HG02981 (cell line): ENCODE measurements at regions not wholly inside any gene's neighbourhood (a gene's known extent, or its start where the extent isn't known, plus 50 kb on each side); places are given as distances from the start of the nearest gene placed in this dataset.
"Not testable (repeated sequence)": the region's sequence is repeated elsewhere in the genome, so short reads cannot be mapped to it uniquely, and the experiment has no call there.

Experiments used
- ATAC-seq: cut with Tn5 transposase; IDR thresholded peaks from one replicate; pipeline ENCODE4 v1.9.1; 2021; ENCODE audit warnings: mild to moderate bottlenecking, moderate library complexity; ENCODE audit not compliant: unreplicated experiment

- ATAC-seq: no peak
These were observed 391.6 kb upstream of the FKBP1C start for GRCh38 chr6:62819640-62820039.

GRCh38 chr6:62808565-62809293 is 402.5 kb upstream of the FKBP1C start:
- no peak for ATAC-seq

GRCh38 chr6:62805431-62805830 is 405.8 kb upstream of the FKBP1C start:
- no peak for ATAC-seq

GRCh38 chr6:62803094-62803493 is 408.2 kb upstream of the FKBP1C start:
- no peak for ATAC-seq

DNA sequence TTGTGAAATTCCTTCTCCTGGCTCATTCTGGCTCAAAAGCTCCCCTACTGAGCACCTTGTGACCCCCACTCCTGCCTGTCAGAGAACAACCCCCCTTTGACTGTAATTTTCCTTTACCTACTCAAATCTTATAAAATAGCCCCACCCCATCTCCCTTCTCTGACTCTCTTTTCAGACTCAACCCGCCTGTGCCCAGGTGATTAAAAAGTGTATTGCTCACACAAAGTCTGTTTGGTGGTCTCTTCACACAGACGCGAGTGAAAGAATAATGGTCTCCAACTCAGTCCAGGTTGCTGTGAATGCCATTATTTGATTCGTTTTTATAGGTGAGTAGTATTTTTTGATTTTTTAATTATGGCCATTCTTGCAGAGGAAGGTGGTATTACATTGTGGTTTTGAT is 414.1 kb upstream of the FKBP1C start:
- no peak for ATAC-seq

- ATAC-seq: no peak
These were observed 435.7 kb upstream of the FKBP1C start for GRCh38 chr6:62775427-62776022.

DNA sequence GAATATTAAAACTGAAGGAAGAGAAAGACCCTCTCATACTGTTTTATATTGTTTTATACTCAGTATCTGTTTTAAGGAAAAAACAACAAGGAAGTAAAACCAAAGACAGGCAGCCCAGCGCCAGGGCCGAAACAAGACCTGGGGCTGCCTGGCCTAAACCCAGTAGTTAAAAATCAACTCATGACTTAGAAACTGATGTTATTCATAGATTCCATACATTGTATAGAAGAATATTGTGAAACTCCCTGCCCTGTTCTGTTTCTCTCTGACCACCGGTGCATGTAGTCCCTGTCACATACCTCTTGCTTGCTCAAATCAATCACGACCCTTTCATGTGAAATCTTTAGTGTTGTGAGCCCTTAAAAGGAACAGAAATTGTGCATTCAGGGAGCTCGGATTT is 445.1 kb upstream of the FKBP1C start:
- ATAC-seq: not testable (repeated sequence)

DNA sequence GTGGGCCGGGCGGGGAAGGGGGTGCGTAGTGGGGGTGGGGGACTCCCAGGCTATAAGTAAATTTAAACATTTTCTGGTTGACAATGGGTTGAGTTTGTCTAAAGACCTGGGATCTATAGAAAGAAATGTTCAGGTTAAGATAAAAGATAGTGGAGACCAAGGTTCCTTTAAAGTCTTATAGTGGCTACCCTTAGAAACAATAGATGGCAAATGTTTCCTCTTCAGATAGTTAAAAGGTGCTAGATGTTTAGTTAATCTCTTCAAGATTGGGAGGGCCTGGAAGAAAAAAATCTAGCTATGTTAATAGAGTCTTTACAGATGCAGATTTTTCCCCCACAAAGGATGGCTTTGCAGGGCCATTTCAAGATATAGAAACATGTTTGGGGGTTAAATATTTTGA is 446.4 kb upstream of the FKBP1C start:
- no peak for ATAC-seq

GRCh38 chr6:62763125-62763912 is 447.9 kb upstream of the FKBP1C start:
- no peak for ATAC-seq

- ATAC-seq: no peak
These were observed 460.9 kb upstream of the KHDRBS2 start for GRCh38 chr6:62746968-62747367.

- ATAC-seq: no peak
These were observed 460.1 kb upstream of the KHDRBS2 start for GRCh38 chr6:62746161-62746560.

DNA sequence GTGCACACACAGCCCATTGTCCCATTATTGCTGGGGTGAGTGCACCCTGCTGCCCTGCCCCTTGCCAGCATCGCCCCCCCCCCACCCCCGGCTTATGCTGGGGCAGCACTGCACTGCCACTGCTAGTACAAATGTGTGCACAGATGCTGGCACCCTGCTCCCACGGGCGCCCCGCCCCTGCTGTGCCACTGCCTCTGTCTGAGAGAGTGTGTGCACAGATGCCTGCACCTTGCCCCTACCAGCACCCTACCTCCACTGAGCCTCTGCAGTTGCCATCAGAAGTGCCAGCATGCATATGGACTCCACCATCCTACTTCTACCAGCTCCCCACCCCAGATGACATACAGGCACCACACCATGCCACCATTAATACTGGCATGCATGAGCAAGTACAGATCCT is 454.6 kb upstream of the KHDRBS2 start:
- no peak for ATAC-seq

GRCh38 chr6:62740171-62740570 is 454.1 kb upstream of the KHDRBS2 start:
- ATAC-seq: no peak

DNA sequence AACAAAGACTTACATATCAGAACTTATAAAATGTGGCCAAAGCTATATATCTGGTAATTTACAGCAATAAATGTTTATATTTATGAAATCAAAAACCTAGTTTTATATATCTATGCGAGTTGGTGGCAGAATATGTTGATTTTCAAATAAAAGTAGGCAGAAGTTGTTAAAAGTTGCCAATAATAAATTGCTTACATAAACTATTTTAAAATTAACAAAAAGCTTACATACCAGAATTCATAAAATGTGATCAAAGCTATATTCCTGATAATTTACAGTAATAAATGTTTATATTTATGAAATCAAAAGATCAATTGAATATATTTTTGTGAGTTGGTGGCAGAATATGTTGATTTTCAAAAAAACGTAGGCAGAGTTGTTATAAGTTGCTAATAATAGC is 451.8 kb upstream of the KHDRBS2 start:
- no peak for ATAC-seq

- ATAC-seq: no peak
These were observed 435.4 kb upstream of the KHDRBS2 start for GRCh38 chr6:62721408-62721807.

- ATAC-seq: no peak
These were observed 430.7 kb upstream of the KHDRBS2 start for GRCh38 chr6:62716719-62717118.

GRCh38 chr6:62714112-62714511 is 428.1 kb upstream of the KHDRBS2 start:
- no peak for ATAC-seq

GRCh38 chr6:62711750-62712149 is 425.7 kb upstream of the KHDRBS2 start:
- ATAC-seq: no peak

GRCh38 chr6:62707914-62708313 is 421.9 kb upstream of the KHDRBS2 start:
- no peak for ATAC-seq

DNA sequence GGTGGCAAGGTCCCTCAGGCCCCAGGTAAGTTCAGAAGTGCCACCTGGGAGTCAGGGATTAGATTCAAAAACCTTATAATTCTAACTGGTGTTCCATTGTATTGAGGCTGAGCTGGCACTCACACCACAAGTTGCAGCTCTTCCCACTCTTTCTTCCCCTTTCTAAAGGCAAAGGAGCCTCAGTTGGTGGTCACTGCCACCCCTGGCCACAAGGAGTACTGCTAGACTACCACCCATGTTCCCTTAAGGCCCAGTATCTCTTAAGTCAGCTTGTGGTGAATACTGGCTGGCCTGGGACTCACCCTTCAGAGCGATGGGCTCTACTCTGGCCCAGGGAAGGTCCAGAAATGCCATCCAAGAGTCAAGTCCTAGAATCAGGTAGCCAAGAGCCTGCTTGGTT is 421.1 kb upstream of the KHDRBS2 start:
- no peak for ATAC-seq

- ATAC-seq: no peak
These were observed 397.0 kb upstream of the KHDRBS2 start for GRCh38 chr6:62683063-62683462.

GRCh38 chr6:62681108-62681507 is 395.1 kb upstream of the KHDRBS2 start:
- no peak for ATAC-seq
